ENCODE measurements at regions not wholly inside any gene's neighbourhood (a gene's known extent, or its start where the extent isn't known, plus 50 kb on each side); places are given as distances from the start of the nearest gene placed in this dataset.
A peak's percentile ranks its signal among the peaks of the same experiment; 100 is the strongest.

DNA sequence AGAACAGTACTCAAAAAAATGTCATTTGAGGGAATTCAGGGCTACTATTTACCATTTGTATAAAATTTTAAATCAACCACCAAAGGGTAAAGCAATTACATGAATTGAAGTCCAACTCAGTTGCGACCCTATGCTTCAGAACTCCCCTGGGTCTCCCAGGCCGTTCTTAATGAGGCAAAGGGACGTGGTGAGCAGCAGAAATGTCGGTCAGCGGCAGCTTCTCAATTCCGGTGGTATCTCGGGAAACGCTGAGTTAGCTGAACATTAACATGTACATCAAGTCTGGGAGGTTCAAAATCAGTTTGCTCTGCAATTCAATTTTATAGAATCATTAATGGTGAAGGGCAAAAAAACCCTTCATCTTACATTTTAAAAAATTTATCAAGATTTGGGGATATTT, 173.2 kb downstream of the DIRAS2 start:
- 32 to 56% methylated on average over 8 of the region's 8 CpGs for WGBS, 2 donors
- Histone ChIP-seq H3K36me3 (ENCODE audit: low read depth, missing control alignments) (no peaks in the 10 kb centered on the region), H3K4me3 (no peak overlapping the region), H3K4me1 (no peaks in the 10 kb centered on the region), H3K27me3 (no peaks in the 10 kb centered on the region), H3K27ac (no peak overlapping the region), H3K9me3 (no peaks in the 10 kb centered on the region)
- TF ChIP-seq POLR2A (IDR thresholded peaks at IDR 0.05) = no peak
- TF ChIP-seq CTCF (IDR thresholded peaks at IDR 0.05) = no peak
- intact Hi-C loops (cut with DNase I; ENCODE audit: low total_unique reads) = no loop called here
- peak; percentile 17 for DNase-seq

- H3K27me3 ChIP-seq = no peaks in the 10 kb centered on the region
- no peak for DNase-seq
- H3K4me1 ChIP-seq = no peaks in the 10 kb centered on the region
- H3K4me3 ChIP-seq = no peak overlapping the region
- no peaks in the 10 kb centered on the region for H3K36me3 ChIP-seq (ENCODE audit: low read depth, missing control alignments)
- no peak for TF ChIP-seq POLR2A (IDR thresholded peaks at IDR 0.05)
- TF ChIP-seq CTCF (IDR thresholded peaks at IDR 0.05) = no peak
- no peak overlapping the region for H3K27ac ChIP-seq
- no peaks in the 10 kb centered on the region for H3K9me3 ChIP-seq
- WGBS, 2 donors = 65 to 78% methylated on average over 6 of the region's 6 CpGs
- intact Hi-C loops (cut with DNase I; ENCODE audit: low total_unique reads) = no loop called here
Observed at GRCh38 chr9:90469865-90470387, 172.7 kb downstream of the DIRAS2 start.

DNA sequence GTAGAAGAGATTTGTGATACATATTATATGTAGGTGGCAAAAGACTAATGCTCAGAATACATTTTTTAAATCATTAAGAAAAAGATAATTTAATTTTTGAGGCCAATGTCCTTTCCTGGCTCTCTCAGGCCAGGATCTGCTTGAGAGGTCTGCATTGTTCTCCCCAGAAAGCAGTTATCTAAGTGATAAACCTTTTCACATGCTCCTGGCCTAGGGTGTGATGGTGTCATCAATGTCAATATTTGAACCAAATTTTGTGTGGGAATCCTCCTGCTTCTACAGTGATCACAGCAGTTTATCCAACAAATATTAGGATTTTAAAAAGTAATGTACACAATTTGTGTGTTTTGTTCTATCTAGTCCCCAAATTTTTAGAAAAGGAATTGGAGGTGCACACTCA, 166.6 kb downstream of the DIRAS2 start:
- intact Hi-C loops (cut with DNase I; ENCODE audit: low total_unique reads) = no loop called here
- no peak for DNase-seq
- Histone ChIP-seq H3K27me3 (no peaks in the 10 kb centered on the region), H3K27ac (no peak overlapping the region), H3K4me3 (no peak overlapping the region), H3K36me3 (ENCODE audit: low read depth, missing control alignments) (no peaks in the 10 kb centered on the region), H3K9me3 (no peaks in the 10 kb centered on the region), H3K4me1 (no peaks in the 10 kb centered on the region)
- TF ChIP-seq CTCF (IDR thresholded peaks at IDR 0.05) (no peak), POLR2A (IDR thresholded peaks at IDR 0.05) (no peak)

DNA sequence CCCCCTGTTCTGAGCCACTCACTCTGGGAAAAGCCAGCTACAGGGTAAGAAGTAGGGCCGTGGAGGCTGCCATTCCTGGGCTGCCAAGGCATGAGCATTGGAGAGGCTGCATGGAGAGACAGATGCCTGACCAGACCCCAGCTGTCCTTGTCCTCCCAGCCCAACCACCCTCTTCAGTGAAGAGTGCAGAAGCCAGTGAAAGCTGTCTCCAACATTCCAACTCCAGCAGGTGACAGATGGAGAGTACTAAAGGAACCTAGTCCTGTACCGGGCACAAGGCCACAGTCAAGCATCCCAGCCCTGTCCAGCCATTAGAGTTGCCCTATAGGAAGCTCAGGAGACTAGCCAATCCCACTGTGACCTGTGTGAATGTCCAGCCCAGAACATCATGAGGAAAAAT, 165.1 kb downstream of the DIRAS2 start:
- intact Hi-C loops (cut with DNase I; ENCODE audit: low total_unique reads) = no loop called here
- H3K36me3 ChIP-seq (ENCODE audit: low read depth, missing control alignments) = no peaks in the 10 kb centered on the region
- TF ChIP-seq CTCF (IDR thresholded peaks at IDR 0.05) (no peak), POLR2A (IDR thresholded peaks at IDR 0.05) (no peak)
- H3K27me3 ChIP-seq = no peaks in the 10 kb centered on the region
- no peak for DNase-seq
- H3K27ac ChIP-seq = no peak overlapping the region
- H3K4me1 ChIP-seq = no peaks in the 10 kb centered on the region
- 90 to 94% methylated on average over 2 of the region's 2 CpGs for WGBS, 2 donors
- H3K9me3 ChIP-seq = no peaks in the 10 kb centered on the region
- no peak overlapping the region for H3K4me3 ChIP-seq

GRCh38 chr9:90478821-90479220, 163.8 kb downstream of the DIRAS2 start:
- Histone ChIP-seq H3K27me3 (no peaks in the 10 kb centered on the region), H3K27ac (no peak overlapping the region), H3K4me1 (no peaks in the 10 kb centered on the region), H3K9me3 (no peaks in the 10 kb centered on the region), H3K36me3 (ENCODE audit: low read depth, missing control alignments) (no peaks in the 10 kb centered on the region), H3K4me3 (no peak overlapping the region)
- intact Hi-C loops (cut with DNase I; ENCODE audit: low total_unique reads) = no loop called here
- WGBS, 2 donors = 54% methylated on average over 6 of the region's 6 CpGs
- no peak for TF ChIP-seq CTCF (IDR thresholded peaks at IDR 0.05)
- TF ChIP-seq POLR2A (IDR thresholded peaks at IDR 0.05) = no peak
- DNase-seq = no peak

All from testis (tissue), 2 donors.